GM19025 (cell line): ENCODE measurements at regions not wholly inside any gene's neighbourhood (a gene's known extent, or its start where the extent isn't known, plus 50 kb on each side); places are given as distances from the start of the nearest gene placed in this dataset.

Source experiments
- ATAC-seq: cut with Tn5 transposase; IDR thresholded peaks from one replicate; pipeline ENCODE4 v1.9.1; 2021; ENCODE audit warnings: mild to moderate bottlenecking, low read depth, moderate library complexity; ENCODE audit not compliant: unreplicated experiment

- ATAC-seq = no peak
These were observed 1666.0 kb upstream of the ACO1 start for GRCh38 chr9:30718483-30718882.

DNA sequence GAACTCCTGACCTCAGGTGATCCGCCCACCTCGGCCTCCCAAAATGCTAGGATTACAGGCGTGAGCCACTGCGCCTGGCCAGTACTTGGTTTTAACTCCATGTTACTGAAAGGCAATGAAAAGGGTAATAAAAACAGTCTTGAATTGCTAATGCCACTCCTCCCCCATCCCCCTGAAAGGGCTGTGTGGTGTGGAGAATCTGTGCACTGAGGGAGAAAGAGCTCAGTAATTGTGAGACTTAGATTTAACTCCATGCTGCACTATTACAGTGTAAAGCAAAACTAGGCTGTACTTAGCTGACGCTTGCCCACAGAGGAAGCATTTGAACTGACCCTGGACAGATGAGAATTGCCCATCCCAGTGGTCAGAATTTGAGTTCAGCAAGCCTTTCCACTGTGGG lies 1662.4 kb upstream of the ACO1 start:
- no peak for ATAC-seq

DNA sequence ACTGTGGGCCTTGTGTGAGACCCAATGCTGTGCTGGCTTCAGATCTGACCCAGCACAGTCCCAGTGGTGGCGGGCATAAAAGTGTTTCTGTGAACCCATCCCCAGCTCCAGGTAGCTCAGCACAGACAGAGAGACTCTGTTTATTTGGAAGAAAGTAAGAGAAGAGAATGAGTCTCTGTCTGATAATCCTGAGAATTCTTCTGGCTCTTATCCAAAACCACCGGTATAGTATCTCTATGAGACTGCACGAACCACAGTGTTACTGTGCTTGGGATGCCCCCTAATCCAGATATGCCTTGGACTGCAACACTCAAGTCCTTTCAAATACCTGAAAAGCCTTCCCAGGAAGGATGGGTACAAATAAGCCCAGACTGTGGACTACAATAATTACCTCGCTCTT lies 1660.8 kb upstream of the ACO1 start:
- ATAC-seq = no peak

GRCh38 chr9:30732060-30732459 lies 1652.4 kb upstream of the ACO1 start:
- no peak for ATAC-seq

DNA sequence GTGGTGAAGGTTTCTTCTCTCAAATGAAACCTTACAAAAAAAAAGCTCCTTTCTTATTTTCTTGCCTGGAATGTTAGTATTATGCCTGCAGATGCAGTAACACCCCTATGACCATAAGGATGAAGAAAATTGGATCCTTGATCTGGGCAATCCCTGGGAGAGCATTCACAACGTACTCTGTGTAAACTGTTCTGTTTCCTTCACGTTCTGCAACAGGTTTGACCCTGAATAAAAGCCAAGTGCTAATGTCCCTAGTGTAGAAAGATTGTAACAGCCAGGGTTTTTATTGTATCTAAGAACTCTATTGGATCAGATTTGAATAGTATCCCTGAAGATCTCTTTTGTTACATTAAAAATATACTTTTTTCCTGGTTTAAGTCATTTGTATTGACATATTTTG lies 1639.6 kb upstream of the ACO1 start:
- ATAC-seq = no peak

GRCh38 chr9:30746589-30746988 lies 1637.9 kb upstream of the ACO1 start:
- ATAC-seq = no peak

DNA sequence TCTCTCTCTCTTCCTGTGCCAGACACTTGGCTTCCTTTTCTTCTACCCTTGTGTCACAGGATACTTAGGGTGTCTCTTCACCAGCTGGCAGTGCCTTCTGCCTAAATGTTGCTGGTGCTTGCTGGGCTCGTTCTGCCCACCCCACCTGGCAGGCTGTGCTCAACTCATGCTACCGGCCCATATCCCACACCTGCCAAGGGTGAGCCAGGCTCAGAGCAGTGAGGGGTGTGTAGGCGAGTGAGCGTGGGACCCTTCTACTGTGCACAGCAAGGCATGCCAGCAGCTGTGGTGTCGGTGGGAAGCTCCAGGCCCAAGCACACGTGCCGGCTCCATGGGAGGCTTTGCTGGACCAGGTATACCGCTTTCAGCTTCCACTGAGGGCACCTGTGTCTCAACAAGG lies 1626.7 kb upstream of the ACO1 start:
- ATAC-seq = no peak

DNA sequence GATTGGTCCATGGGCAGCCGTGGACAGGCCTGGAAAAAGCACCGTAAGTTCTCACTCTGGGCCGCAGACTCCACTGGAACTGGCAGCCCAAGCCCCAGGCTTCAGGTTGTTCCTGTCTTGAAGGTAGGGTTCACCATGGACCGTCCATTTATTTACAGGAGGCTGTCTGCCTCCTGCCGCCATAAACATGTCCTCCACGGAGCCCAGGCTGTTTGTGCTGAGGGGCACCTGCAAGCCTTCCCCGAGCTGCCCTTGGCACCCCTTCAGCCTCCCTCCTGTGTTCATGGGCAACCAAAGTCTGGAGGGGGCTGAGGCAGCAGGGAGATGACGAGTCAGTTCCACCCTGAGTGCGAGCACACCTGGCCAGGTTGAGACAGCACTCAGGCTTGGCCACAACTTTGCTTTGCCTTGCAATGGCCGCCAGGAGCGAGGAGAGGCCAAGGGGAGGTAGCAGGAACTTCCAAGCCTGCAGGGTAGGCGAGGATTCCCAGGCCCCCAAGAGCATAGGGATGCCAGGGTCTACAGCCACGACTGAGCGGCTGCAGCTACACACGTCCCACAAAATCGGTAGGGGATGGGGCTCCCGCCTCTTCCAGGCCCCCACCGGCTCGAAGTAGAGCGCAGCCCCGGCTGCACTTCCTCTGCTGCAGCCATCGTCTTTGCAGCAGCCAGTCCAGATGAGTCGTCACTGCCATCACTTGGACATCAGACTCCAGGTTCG lies 1625.6 kb upstream of the ACO1 start:
- no peak for ATAC-seq

DNA sequence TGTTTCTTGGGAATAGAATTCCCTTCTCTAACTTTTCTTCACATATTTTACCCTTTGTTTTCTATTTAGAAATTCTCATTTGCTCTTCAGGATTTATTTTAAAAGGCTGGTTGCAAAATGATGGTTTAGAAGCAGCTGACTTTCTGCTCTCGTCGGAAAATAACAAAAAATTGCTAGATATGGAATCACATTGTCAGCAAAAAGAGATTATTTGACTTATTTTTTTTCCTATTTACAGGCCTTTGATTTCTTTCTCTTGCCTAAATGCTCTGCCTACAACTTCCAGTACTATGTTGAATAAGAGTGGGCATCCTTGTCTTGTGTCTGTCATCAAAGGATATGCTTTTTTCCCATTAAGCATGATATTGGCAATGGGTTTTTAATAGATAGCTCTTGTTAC lies 1619.1 kb upstream of the ACO1 start:
- no peak for ATAC-seq

- no peak for ATAC-seq
These were observed 1613.2 kb upstream of the ACO1 start for GRCh38 chr9:30771163-30771708.

DNA sequence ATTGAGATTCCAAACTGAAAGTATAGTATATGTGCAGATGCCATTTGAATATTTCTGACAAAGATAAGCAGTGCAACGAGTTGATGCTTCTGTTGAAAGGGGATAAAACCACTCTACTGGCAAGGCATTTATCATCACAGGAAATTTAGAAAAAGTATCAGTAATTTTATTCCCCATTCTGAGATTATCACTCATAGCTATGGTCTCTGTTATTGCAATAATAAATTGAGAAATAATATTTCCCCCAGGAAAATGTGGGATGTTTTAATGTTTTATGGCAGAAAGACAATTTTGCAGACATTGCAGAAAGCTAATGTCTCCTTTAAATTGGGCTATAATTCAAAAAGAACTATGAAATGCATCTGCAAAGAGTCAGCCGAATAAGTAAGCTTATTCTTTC lies 1612.7 kb upstream of the ACO1 start:
- ATAC-seq = no peak

GRCh38 chr9:30773427-30773826 lies 1611.0 kb upstream of the ACO1 start:
- no peak for ATAC-seq

DNA sequence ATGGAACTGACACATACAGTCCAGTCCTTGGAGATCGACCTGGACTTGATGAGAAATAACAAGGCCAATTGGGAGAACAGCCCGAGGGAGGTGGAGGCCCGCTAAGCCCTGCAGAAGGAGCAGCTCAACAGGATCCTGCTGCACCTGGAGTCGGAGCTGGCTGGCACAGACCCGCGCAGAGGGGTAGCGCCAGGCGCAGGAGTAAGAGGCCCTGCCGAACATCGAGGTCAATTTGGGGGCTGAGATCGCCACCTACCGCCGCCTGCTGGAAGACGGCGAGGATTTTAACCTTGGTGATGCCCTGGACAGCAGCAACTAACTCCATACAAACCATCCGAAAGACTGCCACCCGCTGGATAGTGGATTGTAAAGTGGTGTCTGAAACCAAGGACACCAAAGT lies 1610.1 kb upstream of the ACO1 start:
- no peak for ATAC-seq

DNA sequence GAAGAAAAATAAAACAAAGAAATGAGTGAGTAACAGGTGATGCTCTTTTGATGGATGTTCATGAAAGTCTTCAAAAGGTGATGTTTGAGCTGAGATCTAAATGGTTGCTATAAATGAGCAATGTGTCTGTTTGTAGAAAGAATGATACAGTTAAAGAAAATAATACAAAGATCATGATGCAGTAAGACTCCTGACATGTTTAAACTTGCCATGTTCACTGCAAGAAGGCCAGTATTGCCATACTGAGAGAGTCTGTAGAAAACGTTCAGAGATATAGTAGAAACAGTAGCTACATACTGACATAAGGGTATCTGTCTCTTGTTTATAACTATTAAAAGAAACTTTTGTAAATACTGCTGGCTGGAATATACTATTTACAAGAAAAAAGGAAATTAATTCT lies 1609.2 kb upstream of the ACO1 start:
- no peak for ATAC-seq

- no peak for ATAC-seq
These were observed 1587.7 kb upstream of the ACO1 start for GRCh38 chr9:30796764-30797163.

GRCh38 chr9:30799527-30800101 lies 1584.8 kb upstream of the ACO1 start:
- ATAC-seq = no peak

DNA sequence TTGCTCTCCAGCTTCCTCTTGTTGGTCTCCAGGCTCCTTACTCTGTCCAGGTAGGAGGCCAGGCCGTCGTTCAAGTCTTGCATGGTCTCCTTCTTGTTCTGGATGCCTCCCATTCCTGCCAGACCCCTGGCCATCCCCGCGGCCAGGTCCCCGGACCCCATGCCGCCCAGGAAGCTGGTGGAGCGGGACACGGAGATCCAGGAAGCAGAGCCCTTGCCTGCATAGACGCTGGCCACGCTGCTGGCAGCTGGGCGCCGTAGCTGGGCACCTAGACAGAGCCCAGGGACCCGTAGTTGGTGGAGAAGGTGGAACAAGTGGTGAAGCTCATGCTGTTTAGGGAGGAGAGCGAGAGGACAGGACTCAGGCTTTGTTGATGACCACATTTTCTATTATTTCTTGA lies 1584.0 kb upstream of the ACO1 start:
- no peak for ATAC-seq

- no peak for ATAC-seq
These were observed 1571.6 kb upstream of the ACO1 start for GRCh38 chr9:30812821-30813220.

DNA sequence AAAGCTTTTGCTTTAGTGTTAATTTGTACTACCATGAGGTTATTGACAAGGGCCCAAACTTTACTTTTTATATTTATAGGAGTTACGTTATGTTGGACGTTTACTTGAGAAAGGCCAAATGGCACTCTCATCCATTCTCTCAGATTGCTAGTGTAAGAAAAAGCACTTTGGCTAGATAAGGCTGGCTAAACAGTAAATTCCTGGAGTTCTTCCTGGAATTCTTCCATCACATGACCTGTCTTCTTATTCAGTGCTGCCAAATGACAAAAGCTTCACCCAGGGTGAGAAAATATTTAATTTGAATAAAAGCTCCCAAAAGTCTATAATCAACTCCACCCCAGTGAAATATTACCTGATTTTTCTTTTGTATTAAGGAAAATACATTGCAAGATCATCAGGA lies 1568.9 kb upstream of the ACO1 start:
- ATAC-seq = no peak

GRCh38 chr9:30845136-30845535 lies 1539.3 kb upstream of the ACO1 start:
- no peak for ATAC-seq

DNA sequence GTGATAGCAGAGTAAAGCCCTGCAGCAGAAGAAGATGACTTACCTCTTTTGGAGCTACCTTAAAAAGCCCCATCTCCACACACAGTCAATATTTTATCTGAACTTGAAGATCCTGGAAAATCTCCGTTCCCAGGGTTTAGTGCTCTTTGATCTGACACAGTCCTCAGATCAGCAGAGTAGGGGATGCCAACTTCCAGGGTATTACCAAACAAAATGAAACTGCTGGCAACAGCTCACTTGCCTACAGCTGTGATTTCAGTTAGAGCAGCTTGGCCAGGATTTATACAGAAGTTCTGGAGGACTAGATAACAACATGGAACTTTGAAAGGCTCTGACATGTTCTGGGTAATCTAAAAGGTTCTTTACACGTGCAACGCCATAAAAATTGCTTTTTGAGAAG lies 1537.8 kb upstream of the ACO1 start:
- no peak for ATAC-seq

DNA sequence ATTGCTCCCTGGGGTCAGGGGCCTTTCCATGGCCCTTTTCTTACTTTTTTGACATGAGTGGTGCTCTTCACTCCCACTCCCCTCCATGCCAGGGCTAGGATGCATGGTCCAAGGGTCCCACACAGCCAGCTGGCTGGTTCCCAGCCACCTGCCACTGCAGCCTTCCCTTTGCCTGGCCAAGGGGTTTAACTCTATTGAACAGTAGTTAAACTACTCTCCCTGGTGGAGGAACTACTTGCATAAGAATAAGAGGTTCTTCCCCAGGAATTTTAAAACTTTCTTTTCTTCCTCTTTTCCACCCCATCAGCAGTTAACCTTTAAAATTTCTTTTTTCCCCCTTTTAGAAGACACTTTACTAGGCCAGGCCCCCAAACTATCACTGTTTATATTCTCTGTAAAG lies 1532.8 kb upstream of the ACO1 start:
- ATAC-seq = no peak
